Activated T-cell treated with anti-CD3 and anti-CD28 coated beads, Interleukin-2, amount 50 U/mL, for 72 hours (primary cell): ENCODE measurements at regions not wholly inside any gene's neighbourhood (a gene's known extent, or its start where the extent isn't known, plus 50 kb on each side); places are given as distances from the start of the nearest gene placed in this dataset.

ENCODE experiments used
- ATAC-seq, 2 donors: fragments of 150-1000 bp; cut with Tn5 transposase; replicated peaks in 1 of 2; 2 replicates each; pipeline ENCODE4 v1.10.0; 2021; ENCODE audit warnings: moderate library complexity in 2 of 2, mild to moderate bottlenecking in 1 of 2
- DNase-seq, 2 donors: peaks; one replicate each; pipeline ENCODE4 v3.0.0; 2021 to 2022; ENCODE audit warnings: mixed read lengths in 1 of 2
- H3K27ac Mint-ChIP-seq: one replicate; pipeline ENCODE4 v1.8.0; 2022; ENCODE audit warnings: mild to moderate bottlenecking, moderate library complexity, mixed read lengths
- H3K27me3 Mint-ChIP-seq: one replicate; pipeline ENCODE4 v1.8.0; 2022; ENCODE audit warnings: low read depth, mixed read lengths
- H3K36me3 Mint-ChIP-seq, 2 donors: one replicate each; pipeline ENCODE4 v1.8.0; 2022; ENCODE audit warnings: mixed read lengths in 2 of 2, mild to moderate bottlenecking in 1 of 2; ENCODE audit not compliant: insufficient read depth in 2 of 2
- H3K4me1 Mint-ChIP-seq: one replicate; pipeline ENCODE4 v1.8.0; 2022; ENCODE audit warnings: low read depth, mixed read lengths
- H3K4me3 Mint-ChIP-seq, 2 donors: one replicate each; pipeline ENCODE4 v1.8.0; 2022; ENCODE audit warnings: mild to moderate bottlenecking in 2 of 2, mixed read lengths in 2 of 2, moderate library complexity in 2 of 2
- H3K9me3 Mint-ChIP-seq, 2 donors: one replicate each; pipeline ENCODE4 v1.8.0; 2022; ENCODE audit warnings: mixed read lengths in 2 of 2

DNA sequence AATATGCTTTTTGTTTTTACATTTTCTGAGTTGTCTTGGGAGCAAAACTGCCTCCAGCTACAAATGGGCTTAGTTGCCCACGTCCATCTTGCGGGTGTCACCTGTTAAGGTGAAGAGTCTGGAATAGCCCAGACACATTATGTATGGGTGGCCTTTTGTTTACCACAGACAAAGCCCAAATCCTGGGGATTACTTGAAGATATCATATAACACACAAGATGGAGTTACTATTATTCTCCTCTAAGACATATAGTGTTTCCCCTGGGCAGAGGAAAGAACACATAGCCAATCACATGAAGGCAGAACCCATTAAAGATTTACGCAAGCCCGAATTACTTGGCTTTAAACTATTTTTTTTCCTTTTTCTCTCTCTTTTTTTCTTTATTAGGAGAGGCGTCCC is 625.6 kb upstream of the FAM241A start:
- H3K4me3 Mint-ChIP-seq, result no peak overlapping the region
- no peak for ATAC-seq
- no peaks in the 10 kb centered on the region for H3K36me3 Mint-ChIP-seq
- no peaks in the 10 kb centered on the region for H3K27me3 Mint-ChIP-seq
- no peaks in the 10 kb centered on the region for H3K4me1 Mint-ChIP-seq
- DNase-seq, result no peak
- H3K9me3 Mint-ChIP-seq, result peaks cover under 1 to 4% of the 10 kb centered on the region in 2 donors
- no peak overlapping the region for H3K27ac Mint-ChIP-seq

DNA sequence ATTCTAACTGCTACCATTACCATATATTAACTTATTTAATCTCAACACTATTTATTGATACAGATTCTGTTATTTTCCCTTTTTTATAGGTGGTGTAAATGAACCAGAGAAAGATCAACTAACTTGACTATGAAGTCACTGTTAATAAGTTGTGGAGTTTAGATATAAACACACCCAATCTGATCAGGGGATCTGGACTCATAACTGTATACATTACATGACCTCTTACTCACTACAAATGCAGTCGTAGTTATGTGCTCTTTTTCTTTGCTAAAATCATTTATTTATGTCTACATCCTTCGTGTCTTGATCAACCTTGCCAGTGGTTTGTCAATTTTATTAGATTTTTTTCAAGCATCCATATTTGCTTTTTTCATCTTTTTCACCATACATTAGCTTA is 614.8 kb upstream of the FAM241A start:
- no peaks in the 10 kb centered on the region for H3K27me3 Mint-ChIP-seq
- H3K27ac Mint-ChIP-seq, result no peak overlapping the region
- no peaks in the 10 kb centered on the region for H3K4me1 Mint-ChIP-seq
- DNase-seq, result no peak
- ATAC-seq, result no peak
- no peaks in the 10 kb centered on the region for H3K36me3 Mint-ChIP-seq
- no peak overlapping the region for H3K4me3 Mint-ChIP-seq
- peaks cover 5 to 15% of the 10 kb centered on the region in 2 donors for H3K9me3 Mint-ChIP-seq

DNA sequence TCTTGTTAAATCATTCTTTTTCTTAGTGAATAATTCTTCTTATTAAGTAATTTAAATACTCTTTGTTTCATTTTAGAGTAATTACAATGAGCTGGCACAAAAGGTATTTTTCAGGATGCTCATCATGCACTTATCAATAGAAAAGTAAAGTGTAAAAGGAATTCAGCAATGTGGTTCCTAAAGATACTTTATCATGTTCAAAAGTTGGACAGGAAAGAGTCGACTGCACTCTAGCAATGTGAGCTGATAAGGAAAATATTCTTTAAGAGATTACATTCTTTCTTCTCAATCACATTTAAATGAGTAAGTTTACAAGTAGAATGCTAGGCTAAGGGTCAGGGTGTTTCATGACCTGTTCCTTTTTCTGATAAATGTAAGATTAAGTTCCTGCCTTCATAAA is 609.5 kb upstream of the FAM241A start:
- H3K4me3 Mint-ChIP-seq, result no peak overlapping the region
- H3K9me3 Mint-ChIP-seq, result peaks cover 0 to 7% of the 10 kb centered on the region in 2 donors
- H3K27ac Mint-ChIP-seq, result no peak overlapping the region
- ATAC-seq (no peak), DNase-seq (no peak)
- H3K36me3 Mint-ChIP-seq, result no peaks in the 10 kb centered on the region
- H3K4me1 Mint-ChIP-seq, result no peaks in the 10 kb centered on the region
- no peaks in the 10 kb centered on the region for H3K27me3 Mint-ChIP-seq

DNA sequence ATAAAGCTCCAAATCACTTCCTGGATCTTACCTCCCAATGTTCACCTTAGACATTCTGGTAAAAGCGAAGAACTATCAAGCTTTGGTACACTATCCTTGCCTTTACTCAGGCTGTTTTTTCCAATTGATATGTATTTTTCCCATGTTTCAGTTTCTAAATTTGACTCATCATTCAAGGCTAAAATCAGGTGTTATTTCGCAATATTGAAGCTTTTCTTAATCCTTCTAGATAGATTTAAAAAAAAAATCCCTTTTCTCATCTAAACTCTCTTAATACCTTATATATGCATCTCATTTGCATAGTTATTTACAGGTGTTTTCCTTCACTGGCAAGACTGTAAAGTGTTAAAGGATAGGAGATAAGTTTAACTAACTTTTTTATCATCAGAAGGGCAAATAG is 608.1 kb upstream of the FAM241A start:
- Mint-ChIP-seq H3K36me3 (no peaks in the 10 kb centered on the region), H3K27ac (no peak overlapping the region), H3K4me3 (no peak overlapping the region), H3K27me3 (no peaks in the 10 kb centered on the region), H3K9me3 (peaks cover 0 to 7% of the 10 kb centered on the region in 2 donors), H3K4me1 (no peaks in the 10 kb centered on the region)
- ATAC-seq (no peak), DNase-seq (no peak)

DNA sequence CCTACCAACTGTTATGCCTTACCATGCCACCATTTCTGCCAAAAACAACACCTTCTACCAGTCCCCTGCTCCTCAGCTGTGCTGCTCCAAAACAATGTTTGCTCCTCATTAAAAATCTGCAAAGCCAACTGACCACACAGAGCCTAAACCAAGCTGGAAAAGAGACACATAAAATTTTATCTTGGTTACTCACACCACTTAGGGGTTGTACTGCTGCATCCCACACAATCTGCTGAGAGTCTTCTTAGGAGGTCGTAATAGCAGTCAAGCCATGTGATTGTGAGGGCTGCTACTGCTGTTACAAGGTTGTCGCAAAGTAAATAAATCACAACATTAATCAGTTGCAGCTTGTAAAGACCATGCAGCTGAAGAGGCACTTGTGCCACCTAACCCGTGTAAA is 607.4 kb upstream of the FAM241A start:
- no peaks in the 10 kb centered on the region for H3K36me3 Mint-ChIP-seq
- H3K27me3 Mint-ChIP-seq, result no peaks in the 10 kb centered on the region
- H3K27ac Mint-ChIP-seq, result no peak overlapping the region
- H3K4me3 Mint-ChIP-seq, result no peak overlapping the region
- ATAC-seq, result no peak
- DNase-seq, result no peak
- peaks cover 0 to 6% of the 10 kb centered on the region in 2 donors for H3K9me3 Mint-ChIP-seq
- no peaks in the 10 kb centered on the region for H3K4me1 Mint-ChIP-seq

DNA sequence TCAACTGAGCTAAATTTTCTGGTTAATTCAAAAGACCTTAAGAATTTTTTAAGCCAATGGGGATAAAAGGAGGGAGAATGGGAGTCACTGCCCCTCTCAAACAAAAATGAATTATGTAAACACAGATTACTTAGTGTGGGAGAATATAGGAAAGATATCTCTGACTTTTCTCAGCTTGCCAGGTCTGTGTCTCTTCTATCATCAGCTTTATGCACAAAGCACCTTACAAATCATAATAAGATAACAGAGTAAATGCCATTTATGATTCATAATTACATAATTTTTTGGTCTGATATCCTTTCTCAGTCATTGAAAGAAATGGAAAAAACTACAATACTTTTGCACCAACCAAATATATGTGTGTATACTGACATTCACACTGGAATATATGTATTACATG is 604.6 kb upstream of the FAM241A start:
- Mint-ChIP-seq H3K9me3 (no peaks in the 10 kb centered on the region), H3K36me3 (no peaks in the 10 kb centered on the region), H3K4me1 (no peaks in the 10 kb centered on the region), H3K27ac (no peak overlapping the region), H3K27me3 (no peaks in the 10 kb centered on the region), H3K4me3 (no peak overlapping the region)
- ATAC-seq, result no peak
- DNase-seq, result no peak

DNA sequence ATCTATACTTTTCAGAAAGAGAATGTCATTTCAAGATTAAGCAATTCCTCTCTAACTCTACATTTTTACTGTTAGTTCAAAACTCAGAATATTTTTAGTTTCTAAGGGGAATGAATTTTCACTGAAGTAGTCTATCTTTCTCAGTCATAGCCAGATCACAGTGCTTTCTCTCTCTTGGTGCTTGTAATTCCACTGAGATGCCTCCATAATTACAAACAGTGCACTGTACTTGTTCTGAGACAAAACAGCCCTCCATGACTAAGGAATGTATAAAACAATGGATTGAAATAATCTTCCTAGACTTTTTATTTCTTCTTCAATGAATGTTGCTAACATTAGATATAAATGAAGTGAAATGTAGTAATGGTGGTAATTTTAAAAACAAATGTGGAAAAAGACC is 603.2 kb upstream of the FAM241A start:
- Mint-ChIP-seq H3K36me3 (no peaks in the 10 kb centered on the region), H3K27ac (no peak overlapping the region), H3K27me3 (no peaks in the 10 kb centered on the region), H3K9me3 (no peaks in the 10 kb centered on the region), H3K4me3 (no peak overlapping the region), H3K4me1 (no peaks in the 10 kb centered on the region)
- no peak for DNase-seq
- no peak for ATAC-seq

DNA sequence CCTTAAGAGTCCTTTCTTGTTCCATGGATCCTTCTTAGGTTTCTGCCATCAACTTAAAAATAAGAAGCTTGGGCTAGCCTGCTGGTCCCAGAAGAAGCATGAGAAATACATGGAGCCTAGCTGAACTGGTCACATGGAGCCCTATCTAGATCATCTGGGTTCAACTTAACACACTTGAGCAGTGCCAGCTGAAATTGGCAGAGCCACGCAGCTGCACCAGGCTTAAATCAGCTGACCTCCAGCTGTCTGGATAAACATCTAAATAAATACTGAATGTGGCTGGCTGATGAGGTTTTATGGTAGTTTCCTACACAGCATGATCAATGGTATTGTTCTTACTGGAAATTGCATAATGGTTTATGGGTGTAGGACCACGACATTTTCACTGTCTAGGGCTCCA is 598.4 kb upstream of the FAM241A start:
- Mint-ChIP-seq H3K36me3 (no peaks in the 10 kb centered on the region), H3K4me3 (no peak overlapping the region), H3K4me1 (no peaks in the 10 kb centered on the region), H3K27ac (no peak overlapping the region), H3K9me3 (peaks cover 2 to 5% of the 10 kb centered on the region in 2 donors), H3K27me3 (no peaks in the 10 kb centered on the region)
- no peak for DNase-seq
- no peak for ATAC-seq

DNA sequence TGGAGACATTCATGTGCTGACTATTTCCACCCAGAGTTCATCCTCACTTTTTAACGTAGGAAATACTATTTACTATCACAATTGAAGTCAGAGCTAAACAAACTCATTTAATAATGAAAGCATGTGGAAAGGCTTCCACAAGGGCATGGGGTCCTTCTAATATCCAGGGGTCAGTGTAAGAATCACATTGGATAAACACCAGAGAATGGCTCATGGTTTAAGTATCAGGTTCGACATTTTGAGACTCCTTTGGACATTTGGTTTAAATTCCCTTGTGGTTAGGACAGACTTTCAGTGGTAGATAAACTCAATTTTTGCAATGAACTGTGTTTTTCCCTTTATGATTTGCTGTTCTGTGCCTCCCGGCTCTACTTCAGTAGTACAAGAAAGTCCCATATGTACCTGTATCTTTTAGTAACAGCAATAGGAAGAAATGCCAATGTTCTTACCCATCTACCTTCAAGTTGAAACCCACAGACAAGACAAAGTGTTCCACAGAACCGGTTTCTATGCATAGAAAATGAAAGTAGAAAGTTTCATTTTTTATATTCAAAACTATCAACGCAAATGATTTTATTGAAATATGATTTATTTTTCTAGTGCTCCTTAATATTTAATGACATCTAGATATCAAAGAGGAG is 589.0 kb upstream of the FAM241A start:
- Mint-ChIP-seq H3K27me3 (no peaks in the 10 kb centered on the region), H3K27ac (no peak overlapping the region), H3K9me3 (peaks cover 8 to 12% of the 10 kb centered on the region in 2 donors), H3K4me3 (no peak overlapping the region), H3K36me3 (no peaks in the 10 kb centered on the region), H3K4me1 (no peaks in the 10 kb centered on the region)
- no peak for ATAC-seq
- no peak for DNase-seq

DNA sequence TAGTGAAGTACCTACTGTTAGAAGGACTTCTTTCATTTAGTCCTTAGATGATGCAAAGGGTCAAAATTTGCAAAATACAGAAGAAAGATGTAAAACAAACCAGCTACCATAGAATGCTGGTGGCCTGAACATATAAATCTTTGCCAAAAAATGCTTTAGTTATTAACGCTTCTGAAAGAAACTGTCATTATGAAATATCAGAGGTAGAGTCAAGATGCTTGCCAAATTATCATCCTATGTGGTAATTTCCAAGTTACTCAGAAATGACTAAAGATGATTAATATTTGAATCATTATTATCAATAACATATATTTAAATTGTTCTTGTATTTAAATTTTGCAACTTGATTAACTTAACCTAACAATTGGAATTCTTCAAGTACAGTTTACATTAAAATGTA is 588.4 kb upstream of the FAM241A start:
- ATAC-seq (no peak), DNase-seq (no peak)
- H3K9me3 Mint-ChIP-seq, result peaks cover 5 to 10% of the 10 kb centered on the region in 2 donors
- no peak overlapping the region for H3K4me3 Mint-ChIP-seq
- no peak overlapping the region for H3K27ac Mint-ChIP-seq
- H3K36me3 Mint-ChIP-seq, result no peaks in the 10 kb centered on the region
- no peaks in the 10 kb centered on the region for H3K4me1 Mint-ChIP-seq
- H3K27me3 Mint-ChIP-seq, result no peaks in the 10 kb centered on the region

DNA sequence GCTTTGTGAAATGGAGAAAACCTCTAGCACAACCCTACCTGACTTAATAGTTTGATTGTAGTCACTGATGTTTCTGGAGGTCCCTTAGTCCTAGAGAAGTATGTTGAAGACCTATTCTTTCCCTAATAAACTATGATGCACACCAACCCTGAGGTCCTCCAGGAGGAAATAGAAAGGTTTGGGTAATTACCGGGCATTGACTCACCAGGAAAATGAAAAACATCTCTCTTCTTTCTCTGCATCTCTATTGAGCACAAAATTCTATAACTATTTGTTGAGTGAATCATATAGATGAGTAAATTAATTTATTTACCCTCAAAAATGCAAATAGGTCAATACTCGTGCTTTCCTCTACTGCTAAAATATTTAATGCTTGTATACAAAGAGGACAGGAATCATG is 582.4 kb upstream of the FAM241A start:
- Mint-ChIP-seq H3K36me3 (no peaks in the 10 kb centered on the region), H3K9me3 (peaks cover 8 to 17% of the 10 kb centered on the region in 2 donors), H3K27ac (no peak overlapping the region), H3K27me3 (no peaks in the 10 kb centered on the region), H3K4me1 (no peaks in the 10 kb centered on the region), H3K4me3 (no peak overlapping the region)
- ATAC-seq (no peak), DNase-seq (no peak)

DNA sequence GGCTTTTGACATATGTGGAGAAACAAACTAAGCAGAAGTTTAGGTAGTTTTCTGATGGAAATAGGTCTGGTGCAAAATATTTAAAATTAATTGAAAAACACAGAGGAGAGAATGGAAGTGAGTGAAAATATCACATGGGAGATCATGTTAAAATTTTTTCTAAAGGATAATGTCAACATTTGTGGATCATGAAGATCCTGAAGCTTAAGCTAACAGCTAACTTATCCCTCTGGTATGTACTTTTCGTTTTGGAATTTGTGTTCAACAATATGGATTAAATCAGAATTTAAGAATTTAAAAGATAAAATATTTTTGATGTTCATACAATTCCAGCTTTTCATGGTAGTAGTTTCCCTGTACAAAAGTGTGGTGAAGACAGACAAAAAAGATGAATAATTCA is 572.8 kb upstream of the FAM241A start:
- Mint-ChIP-seq H3K9me3 (peaks cover 3 to 9% of the 10 kb centered on the region in 2 donors), H3K27me3 (no peaks in the 10 kb centered on the region), H3K4me1 (no peaks in the 10 kb centered on the region), H3K27ac (no peak overlapping the region), H3K4me3 (no peak overlapping the region), H3K36me3 (no peaks in the 10 kb centered on the region)
- DNase-seq (no peak), ATAC-seq (no peak)

DNA sequence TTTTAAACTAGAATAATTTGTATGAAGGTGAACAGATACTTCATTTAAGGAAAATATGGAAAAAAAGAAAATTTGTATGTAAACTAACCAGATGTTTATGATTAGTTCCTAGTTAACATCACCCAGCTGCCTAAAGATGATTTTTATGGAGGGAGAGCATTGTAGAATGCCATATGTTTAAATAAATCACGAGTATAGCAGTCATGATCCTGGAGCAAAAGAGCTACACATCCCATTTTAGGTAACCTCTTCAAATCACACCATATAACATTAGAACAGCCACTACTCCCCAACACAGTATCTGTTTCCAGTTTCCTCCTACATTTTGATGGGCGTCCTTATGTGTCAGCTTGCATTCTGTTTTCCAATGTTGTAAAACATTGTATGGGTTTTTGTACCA is 571.9 kb upstream of the FAM241A start:
- ATAC-seq (no peak), DNase-seq (no peak)
- no peak overlapping the region for H3K27ac Mint-ChIP-seq
- H3K27me3 Mint-ChIP-seq, result no peaks in the 10 kb centered on the region
- H3K4me1 Mint-ChIP-seq, result no peaks in the 10 kb centered on the region
- H3K36me3 Mint-ChIP-seq, result no peaks in the 10 kb centered on the region
- H3K4me3 Mint-ChIP-seq, result no peak overlapping the region
- peaks cover 0 to 4% of the 10 kb centered on the region in 2 donors for H3K9me3 Mint-ChIP-seq

DNA sequence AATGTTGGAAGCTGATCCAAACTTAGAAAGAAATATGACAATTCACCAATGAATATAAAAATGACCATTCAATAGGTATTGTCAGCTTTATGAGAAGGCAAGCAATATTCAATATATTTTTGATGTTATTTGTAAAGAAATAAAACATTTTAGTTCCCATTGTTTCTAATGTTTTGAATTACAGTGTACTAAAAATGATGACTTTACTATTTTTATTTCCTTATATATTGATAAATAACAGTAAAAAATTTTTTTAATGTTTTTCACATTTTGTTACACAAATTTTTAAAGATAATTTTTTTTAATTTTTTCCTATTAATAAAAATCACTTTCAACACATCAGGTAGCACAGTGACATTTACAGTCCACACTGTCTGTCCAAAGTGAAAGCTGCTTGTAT is 565.5 kb upstream of the FAM241A start:
- no peaks in the 10 kb centered on the region for H3K4me1 Mint-ChIP-seq
- H3K36me3 Mint-ChIP-seq, result peaks cover 0 to 1% of the 10 kb centered on the region in 2 donors

More for the DNA sequence above, 565.5 kb upstream of the FAM241A start:
- Mint-ChIP-seq H3K27ac (no peak overlapping the region), H3K9me3 (peaks cover 2 to 6% of the 10 kb centered on the region in 2 donors), H3K4me3 (no peak overlapping the region), H3K27me3 (no peaks in the 10 kb centered on the region)
- no peak for ATAC-seq
- DNase-seq, result no peak
